GM12878 (cell line): ENCODE measurements at regions not wholly inside any gene's neighbourhood (a gene's known extent, or its start where the extent isn't known, plus 50 kb on each side); places are given as distances from the start of the nearest gene placed in this dataset.

ENCODE experiments used
- ATAC-seq: fragments of 200-7000 bp; cut with Tn5 transposase; 3 replicates; pipeline ENCODE4 v1.9.1; 2020; ENCODE audit warnings: mild to moderate bottlenecking, moderate library complexity
- BruUV-seq: library from RNA; stranded (reverse); fragments of 400-500 nt; replicated peaks from 2 replicates; lab custom pipeline; 2021; lab: Mats Ljungman, UMichigan
- CTCF ChIA-PET: fragments of 300-600 bp; sonication (Branson Sonifier 250); formaldehyde crosslinking; extraction: SDS; loops from one replicate; lab custom pipeline; 2021; ENCODE audit warnings: inconsistent platforms; lab: Yijun Ruan, JAX
- POLR2A ChIA-PET: fragments of 350-600 bp; formaldehyde crosslinking; extraction: SDS; loops from one replicate; lab custom pipeline; 2021; ENCODE audit warnings: inconsistent platforms; lab: Charles Lee
- RAD21 ChIA-PET: fragments of 300-600 bp; sonication (Branson Sonifier 250); formaldehyde crosslinking; loops from one replicate; lab custom pipeline; 2023; ENCODE audit warnings: antibody characterized with exemption; ENCODE audit not compliant: unreplicated experiment; lab: Charles Lee
- SMC1A ChIA-PET: fragments of 300-600 bp; sonication (Branson Sonifier 250); formaldehyde crosslinking; loops from one replicate; lab custom pipeline; 2023; ENCODE audit not compliant: unreplicated experiment, uncharacterized antibody; lab: Charles Lee
- DNase-seq: peaks from one replicate; pipeline ENCODE4 v3.0.0-alpha.2; 2011; ENCODE audit warnings: low read depth, low spot score
- FAIRE-seq: peaks from 3 replicates; lab custom pipeline; 2011; peaks lifted over from hg19 to GRCh38; lab: Jason Lieb, UNC
- H2AFZ ChIP-seq: 2 replicates; pipeline ENCODE4 v1.6.0; 2011; ENCODE audit warnings: low read depth, low read length, control low read depth; ENCODE audit not compliant: control insufficient read depth
- H3K27ac ChIP-seq: 2 replicates; pipeline ENCODE4 v1.5.1; 2011; ENCODE audit warnings: control low read depth; ENCODE audit not compliant: control insufficient read depth, insufficient read depth
- H3K27me3 ChIP-seq, 2 experiments: replicated peaks in 1 of 2; 2 replicates each; pipeline versions ENCODE4 v1.6.0 to v1.6.1; 2011; ENCODE audit warnings: low read length in 1 of 2; ENCODE audit not compliant: control insufficient read depth in 2 of 2, insufficient read depth in 2 of 2
- H3K36me3 ChIP-seq, 2 experiments: 2 replicates each; pipeline ENCODE4 v1.5.1; 2011; ENCODE audit warnings: low read length in 1 of 2; ENCODE audit not compliant: control insufficient read depth in 2 of 2, insufficient read depth in 2 of 2
- H3K4me1 ChIP-seq: 2 replicates; pipeline ENCODE4 v1.6.1; 2011; ENCODE audit warnings: mild to moderate bottlenecking, low read length, moderate library complexity, mixed read lengths; ENCODE audit not compliant: control insufficient read depth, insufficient read depth
- H3K4me2 ChIP-seq: 2 replicates; pipeline ENCODE4 v1.6.0; 2011; ENCODE audit warnings: control low read depth; ENCODE audit not compliant: control insufficient read depth, insufficient read depth
- H3K4me3 ChIP-seq: fragments of 200-600 bp; sonication (generic); 2 replicates; pipeline ENCODE4 v1.5.1; 2016
- H3K79me2 ChIP-seq: 2 replicates; pipeline ENCODE4 v1.6.0; 2011; ENCODE audit warnings: low read length; ENCODE audit not compliant: control insufficient read depth, insufficient read depth
- H3K9ac ChIP-seq: 2 replicates; pipeline ENCODE4 v1.8.0; 2011; ENCODE audit warnings: low read length, control low read depth, mixed read lengths; ENCODE audit not compliant: control insufficient read depth, insufficient read depth
- H3K9me3 ChIP-seq: replicated peaks from 3 replicates; pipeline ENCODE4 v1.5.1; 2011; ENCODE audit warnings: mild to moderate bottlenecking, low read length; ENCODE audit not compliant: control insufficient read depth, insufficient read depth
- H4K20me1 ChIP-seq: 2 replicates; pipeline ENCODE4 v1.6.0; 2011; ENCODE audit not compliant: control insufficient read depth, insufficient read depth
- BHLHE40 ChIP-seq, 2 experiments: fragments of 450-650 bp in 1 of 2; IDR thresholded peaks; 2 replicates each; pipeline ENCODE4 v1.6.1; 2011 to 2017; ENCODE audit warnings: low read depth in 2 of 2, borderline replicate concordance in 1 of 2, improper control_type of control experiment in 1 of 2, low read length in 1 of 2, mild to moderate bottlenecking in 1 of 2
- CBFB ChIP-seq: IDR thresholded peaks from 2 replicates; pipeline ENCODE4 v1.6.1; 2016; ENCODE audit warnings: antibody characterized with exemption, low read depth
- CHD4 ChIP-seq: fragments of 200-600 bp; sonication (generic); IDR thresholded peaks from 2 replicates; pipeline ENCODE4 v1.6.1; 2016; ENCODE audit warnings: mild to moderate bottlenecking
- ESRRA ChIP-seq: IDR thresholded peaks from 2 replicates; pipeline ENCODE4 v1.6.1; 2012; ENCODE audit warnings: mild to moderate bottlenecking, low read length, improper control_type of control experiment
- NBN ChIP-seq: fragments of 450-650 bp; IDR thresholded peaks from 2 replicates; pipeline ENCODE4 v1.6.1; 2016
- PML ChIP-seq: IDR thresholded peaks from 2 replicates; pipeline ENCODE4 v1.6.1; 2012; ENCODE audit warnings: low read length, inconsistent platforms
- POLR2A ChIP-seq: IDR thresholded peaks from 2 replicates; pipeline ENCODE4 v1.6.1; 2011; ENCODE audit warnings: low read depth, mild to moderate bottlenecking, low read length
- POLR2AphosphoS2 ChIP-seq: IDR thresholded peaks from 2 replicates; pipeline ENCODE4 v1.6.1; 2011; ENCODE audit warnings: low read depth, mild to moderate bottlenecking, low read length, improper control_type of control experiment, moderate library complexity
- RAD21 ChIP-seq: IDR thresholded peaks from 2 replicates; pipeline ENCODE4 v1.6.1; 2011; ENCODE audit warnings: mild to moderate bottlenecking, low read depth, low read length, moderate library complexity; ENCODE audit not compliant: insufficient read depth
- RUNX3 ChIP-seq: IDR thresholded peaks from 2 replicates; pipeline ENCODE4 v1.6.1; 2012; ENCODE audit warnings: low read length, inconsistent platforms
- SMAD5 ChIP-seq: IDR thresholded peaks from 2 replicates; pipeline ENCODE4 v1.6.1; 2016; ENCODE audit warnings: antibody characterized with exemption, low read depth
- TARDBP ChIP-seq: IDR thresholded peaks from 2 replicates; pipeline ENCODE4 v1.6.1; 2016; ENCODE audit warnings: borderline replicate concordance
- WRNIP1 ChIP-seq: IDR thresholded peaks from 2 replicates; pipeline ENCODE4 v1.6.1; 2011; ENCODE audit warnings: low read depth, low read length, improper control_type of control experiment, borderline replicate concordance
- WGBS: methylation state at CpG from one replicate; pipeline ENCODE4 v1.1.6; 2016; ENCODE audit warnings: low lambda C conversion rate; ENCODE audit not compliant: insufficient replicate concordance, insufficient coverage; ENCODE audit errors: missing lambda C conversion rate; 5-methylcytosine and 5-hydroxymethylcytosine counted together
- in situ Hi-C: fragments of 300-500 bp; cut with MboI; formaldehyde crosslinking; loops from 9 replicates; pipeline ENCODE4 v1.14.3; 2018; ENCODE audit warnings: mixed read lengths
- intact Hi-C: fragments of 100-400 bp; cut with micrococcal nuclease; formaldehyde crosslinking; loops from one replicate; pipeline ENCODE4 v1.14.2; 2022; ENCODE audit not compliant: unreplicated experiment
- TF ChIP-seq, protein P1 (sequence below): fragments of 450-650 bp; IDR thresholded peaks from 2 replicates; pipeline ENCODE4 v1.6.1; 2017; ENCODE audit warnings: borderline replicate concordance
- TF ChIP-seq, protein P2 (sequence below): fragments of 450-650 bp; formaldehyde crosslinking; IDR thresholded peaks from 2 replicates; pipeline ENCODE4 v1.4.0; 2020; ENCODE audit warnings: mild to moderate bottlenecking, moderate library complexity

DNA sequence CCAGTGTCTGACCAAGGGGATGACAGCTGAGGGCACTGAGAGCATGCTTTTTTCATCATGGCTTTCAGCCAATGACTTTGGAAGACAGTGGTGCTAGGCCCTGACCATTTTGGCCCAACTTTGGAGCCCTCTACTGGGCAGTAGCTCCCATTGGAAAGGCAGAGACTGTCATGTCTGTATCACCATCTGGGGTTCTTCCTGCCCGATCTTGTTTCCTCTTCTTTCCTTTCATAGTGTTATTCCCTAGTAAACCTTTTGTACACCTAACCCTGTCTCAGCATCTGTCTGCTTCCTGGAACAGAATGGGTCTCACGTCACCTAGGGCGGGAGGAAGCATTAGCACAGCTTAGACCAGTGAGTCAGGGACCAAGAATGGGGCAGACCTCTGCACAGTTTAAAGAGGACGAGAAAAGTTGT is 97.4 kb upstream of the MAST4 start (continued):
- TF ChIP-seq BHLHE40 (IDR thresholded peaks at IDR 0.05; ENCODE audit: borderline replicate concordance in 1 of 2, low read depth in 2 of 2, low read length in 1 of 2) = no peak
- no peak for TF ChIP-seq CBFB
- no peak for TF ChIP-seq TARDBP
- TF ChIP-seq POLR2A = no peak
- TF ChIP-seq RAD21 = peak; percentile 47
- TF ChIP-seq SMAD5 = no peak
- TF ChIP-seq WRNIP1 = no peak
- no peak for TF ChIP-seq ESRRA
- TF ChIP-seq CHD4 = no peak
- no peak for TF ChIP-seq PML

DNA sequence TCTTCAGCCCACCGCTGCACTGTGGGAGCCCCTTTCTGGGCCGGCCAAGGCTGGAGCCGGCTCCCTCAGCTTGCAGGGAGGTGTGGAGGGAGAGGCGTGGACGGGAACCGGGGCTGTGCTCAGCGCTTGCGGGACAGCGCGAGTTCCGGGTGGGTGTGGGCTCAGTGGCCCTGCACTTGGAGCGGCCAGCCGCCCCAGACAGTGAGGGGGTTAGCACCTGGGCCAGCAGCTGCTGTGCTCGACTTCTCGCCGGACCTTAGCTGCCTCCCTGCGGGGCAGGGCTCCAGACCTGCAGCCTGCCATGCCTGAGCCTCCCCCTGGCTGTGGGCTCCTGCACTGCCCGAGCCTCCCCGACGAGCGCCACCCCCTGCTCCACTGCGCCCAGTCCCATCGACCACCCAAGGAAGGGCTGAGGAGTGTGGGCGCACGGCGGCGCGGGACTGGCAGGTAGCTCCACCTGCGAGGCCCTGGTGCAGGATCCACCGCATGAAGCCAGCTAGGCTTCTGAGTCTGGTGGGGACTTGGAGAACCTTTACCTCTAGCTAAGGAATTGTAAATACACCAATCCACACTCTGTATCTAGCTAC is 92.9 kb upstream of the MAST4 start:
- no TSS peak for BruUV-seq

More for the DNA sequence above, 92.9 kb upstream of the MAST4 start:
- intact Hi-C loops (no loop called here), in situ Hi-C loops (no loop called here)
- no peak overlapping the region for H3K27ac ChIP-seq
- peaks cover 0 to 4% of the 10 kb centered on the region in 2 experiments; a peak in 1 of 4 replicates for H3K27me3 ChIP-seq
- no peak overlapping the region for H3K4me2 ChIP-seq
- CTCF ChIA-PET = no interaction called here
- RAD21 ChIA-PET = interaction anchor here (1.0 kb wide), 1 partner anchor 197 kb away, joined by 3 read pairs; no protein-coding TSS in a partner anchor
- no peaks in the 10 kb centered on the region for H3K4me1 ChIP-seq
- POLR2A ChIA-PET = no interaction called here
- no peak overlapping the region for H3K4me3 ChIP-seq
- 85% methylated on average over 25 of the region's 30 CpGs for WGBS
- H3K9ac ChIP-seq = no peak overlapping the region
- ATAC-seq (no peak), DNase-seq (no peak), FAIRE-seq (no peak)
- no peaks in the 10 kb centered on the region for H3K36me3 ChIP-seq
- no peaks in the 10 kb centered on the region for H4K20me1 ChIP-seq
- no peak overlapping the region for H2AFZ ChIP-seq
- H3K9me3 ChIP-seq = no peaks in the 10 kb centered on the region; the same call in 2 of the 3 replicates
- no peaks in the 10 kb centered on the region for H3K79me2 ChIP-seq
- SMC1A ChIA-PET = no interaction called here
- TF ChIP-seq NBN = no peak
- TF ChIP-seq, protein P1, sequence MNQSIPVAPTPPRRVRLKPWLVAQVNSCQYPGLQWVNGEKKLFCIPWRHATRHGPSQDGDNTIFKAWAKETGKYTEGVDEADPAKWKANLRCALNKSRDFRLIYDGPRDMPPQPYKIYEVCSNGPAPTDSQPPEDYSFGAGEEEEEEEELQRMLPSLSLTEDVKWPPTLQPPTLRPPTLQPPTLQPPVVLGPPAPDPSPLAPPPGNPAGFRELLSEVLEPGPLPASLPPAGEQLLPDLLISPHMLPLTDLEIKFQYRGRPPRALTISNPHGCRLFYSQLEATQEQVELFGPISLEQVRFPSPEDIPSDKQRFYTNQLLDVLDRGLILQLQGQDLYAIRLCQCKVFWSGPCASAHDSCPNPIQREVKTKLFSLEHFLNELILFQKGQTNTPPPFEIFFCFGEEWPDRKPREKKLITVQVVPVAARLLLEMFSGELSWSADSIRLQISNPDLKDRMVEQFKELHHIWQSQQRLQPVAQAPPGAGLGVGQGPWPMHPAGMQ = no peak
- TF ChIP-seq, protein P2, sequence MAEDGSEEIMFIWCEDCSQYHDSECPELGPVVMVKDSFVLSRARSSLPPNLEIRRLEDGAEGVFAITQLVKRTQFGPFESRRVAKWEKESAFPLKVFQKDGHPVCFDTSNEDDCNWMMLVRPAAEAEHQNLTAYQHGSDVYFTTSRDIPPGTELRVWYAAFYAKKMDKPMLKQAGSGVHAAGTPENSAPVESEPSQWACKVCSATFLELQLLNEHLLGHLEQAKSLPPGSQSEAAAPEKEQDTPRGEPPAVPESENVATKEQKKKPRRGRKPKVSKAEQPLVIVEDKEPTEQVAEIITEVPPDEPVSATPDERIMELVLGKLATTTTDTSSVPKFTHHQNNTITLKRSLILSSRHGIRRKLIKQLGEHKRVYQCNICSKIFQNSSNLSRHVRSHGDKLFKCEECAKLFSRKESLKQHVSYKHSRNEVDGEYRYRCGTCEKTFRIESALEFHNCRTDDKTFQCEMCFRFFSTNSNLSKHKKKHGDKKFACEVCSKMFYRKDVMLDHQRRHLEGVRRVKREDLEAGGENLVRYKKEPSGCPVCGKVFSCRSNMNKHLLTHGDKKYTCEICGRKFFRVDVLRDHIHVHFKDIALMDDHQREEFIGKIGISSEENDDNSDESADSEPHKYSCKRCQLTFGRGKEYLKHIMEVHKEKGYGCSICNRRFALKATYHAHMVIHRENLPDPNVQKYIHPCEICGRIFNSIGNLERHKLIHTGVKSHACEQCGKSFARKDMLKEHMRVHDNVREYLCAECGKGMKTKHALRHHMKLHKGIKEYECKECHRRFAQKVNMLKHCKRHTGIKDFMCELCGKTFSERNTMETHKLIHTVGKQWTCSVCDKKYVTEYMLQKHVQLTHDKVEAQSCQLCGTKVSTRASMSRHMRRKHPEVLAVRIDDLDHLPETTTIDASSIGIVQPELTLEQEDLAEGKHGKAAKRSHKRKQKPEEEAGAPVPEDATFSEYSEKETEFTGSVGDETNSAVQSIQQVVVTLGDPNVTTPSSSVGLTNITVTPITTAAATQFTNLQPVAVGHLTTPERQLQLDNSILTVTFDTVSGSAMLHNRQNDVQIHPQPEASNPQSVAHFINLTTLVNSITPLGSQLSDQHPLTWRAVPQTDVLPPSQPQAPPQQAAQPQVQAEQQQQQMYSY (CRISPR knock-in tag) = no peak
- TF ChIP-seq POLR2AphosphoS2 = no peak
- no peak for TF ChIP-seq RUNX3
